Stomach (tissue), 4 donors: ENCODE measurements at regions not wholly inside any gene's neighbourhood (a gene's known extent, or its start where the extent isn't known, plus 50 kb on each side); places are given as distances from the start of the nearest gene placed in this dataset.

Source experiments
- POLR2A ChIP-seq, 4 donors: fragments of 450-650 bp; IDR thresholded peaks; one replicate each; pipeline ENCODE4 v1.6.1; 2016; ENCODE audit warnings: antibody characterized with exemption in 4 of 4, control low read depth in 2 of 4, mild to moderate bottlenecking in 1 of 4, moderate library complexity in 1 of 4
- POLR2AphosphoS5 ChIP-seq, 3 donors: sonication (generic); formaldehyde crosslinking; IDR thresholded peaks; one replicate each; pipeline ENCODE4 v1.6.1; 2016; ENCODE audit warnings: antibody characterized with exemption in 3 of 3
- TF ChIP-seq, protein P1 (sequence below), 7 experiments: fragments of 450-650 bp in 4 of 7; fragments of 200-600 bp in 3 of 7; sonication (generic) in 3 of 7; IDR thresholded peaks; one replicate each; pipeline ENCODE4 v1.5.1; 2016 to 2019; ENCODE audit warnings: antibody characterized with exemption in 7 of 7, control low read depth in 2 of 7, mild to moderate bottlenecking in 1 of 7

DNA sequence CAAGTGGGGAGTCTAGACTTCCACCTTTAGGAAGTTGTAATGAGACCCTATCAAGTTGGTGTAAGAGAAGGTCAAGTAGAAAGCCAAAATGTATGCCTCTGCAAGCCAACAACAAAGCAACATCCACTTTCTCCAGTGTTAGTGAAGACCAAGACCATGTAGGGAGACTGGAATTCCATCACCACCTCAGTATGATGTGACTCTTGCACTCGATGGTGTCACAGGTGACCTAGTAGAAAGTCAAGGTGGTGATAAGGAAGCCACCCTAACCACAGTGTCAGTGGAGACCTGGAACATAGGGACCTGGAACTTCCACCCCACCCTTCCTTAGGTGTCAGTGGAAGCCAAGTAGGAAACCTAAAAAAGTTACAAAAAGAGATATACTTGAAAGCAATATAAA, 278.1 kb upstream of the KCNMB2 start:
- TF ChIP-seq, protein P1, sequence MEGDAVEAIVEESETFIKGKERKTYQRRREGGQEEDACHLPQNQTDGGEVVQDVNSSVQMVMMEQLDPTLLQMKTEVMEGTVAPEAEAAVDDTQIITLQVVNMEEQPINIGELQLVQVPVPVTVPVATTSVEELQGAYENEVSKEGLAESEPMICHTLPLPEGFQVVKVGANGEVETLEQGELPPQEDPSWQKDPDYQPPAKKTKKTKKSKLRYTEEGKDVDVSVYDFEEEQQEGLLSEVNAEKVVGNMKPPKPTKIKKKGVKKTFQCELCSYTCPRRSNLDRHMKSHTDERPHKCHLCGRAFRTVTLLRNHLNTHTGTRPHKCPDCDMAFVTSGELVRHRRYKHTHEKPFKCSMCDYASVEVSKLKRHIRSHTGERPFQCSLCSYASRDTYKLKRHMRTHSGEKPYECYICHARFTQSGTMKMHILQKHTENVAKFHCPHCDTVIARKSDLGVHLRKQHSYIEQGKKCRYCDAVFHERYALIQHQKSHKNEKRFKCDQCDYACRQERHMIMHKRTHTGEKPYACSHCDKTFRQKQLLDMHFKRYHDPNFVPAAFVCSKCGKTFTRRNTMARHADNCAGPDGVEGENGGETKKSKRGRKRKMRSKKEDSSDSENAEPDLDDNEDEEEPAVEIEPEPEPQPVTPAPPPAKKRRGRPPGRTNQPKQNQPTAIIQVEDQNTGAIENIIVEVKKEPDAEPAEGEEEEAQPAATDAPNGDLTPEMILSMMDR (IDR thresholded peaks at IDR 0.05), result no peak
- TF ChIP-seq POLR2AphosphoS5 (IDR thresholded peaks at IDR 0.05) (no peak), POLR2A (IDR thresholded peaks at IDR 0.05) (no peak)
